WI38 (cell line): ENCODE measurements at regions not wholly inside any gene's neighbourhood (a gene's known extent, or its start where the extent isn't known, plus 50 kb on each side); places are given as distances from the start of the nearest gene placed in this dataset.

Source experiments
- H3K4me3 ChIP-seq: 2 replicates; pipeline ENCODE4 v1.5.1; 2011; ENCODE audit warnings: low read depth, mild to moderate bottlenecking, control low read depth, low read length
- CTCF ChIP-seq: IDR thresholded peaks from 2 replicates; pipeline ENCODE4 v1.5.1; 2012; ENCODE audit warnings: low read depth, mild to moderate bottlenecking, control low read depth, low read length

GRCh38 chr4:187175197-187175596 is 451.5 kb upstream of the FAT1 start:
- H3K4me3 ChIP-seq, result no peak overlapping the region
- TF ChIP-seq CTCF, result no peak; the same call in 1 of the 2 replicates

GRCh38 chr4:187176261-187176910 is 452.7 kb upstream of the FAT1 start:
- TF ChIP-seq CTCF, result no peak
- peak overlapping the region; percentile 56 for H3K4me3 ChIP-seq

- TF ChIP-seq CTCF, result no peak
- no peak overlapping the region for H3K4me3 ChIP-seq
Measured at GRCh38 chr4:187178084-187178483, 454.4 kb upstream of the FAT1 start.

- no peak for TF ChIP-seq CTCF
- no peak overlapping the region for H3K4me3 ChIP-seq
Measured at GRCh38 chr4:187178587-187178986, 454.9 kb upstream of the FAT1 start.

- H3K4me3 ChIP-seq, result no peak overlapping the region
- TF ChIP-seq CTCF, result no peak
Measured at GRCh38 chr4:187179086-187180058, 455.7 kb upstream of the FAT1 start.

GRCh38 chr4:187181054-187181453 is 457.4 kb upstream of the FAT1 start:
- no peak for TF ChIP-seq CTCF
- H3K4me3 ChIP-seq, result no peak overlapping the region

- no peak overlapping the region for H3K4me3 ChIP-seq
- no peak for TF ChIP-seq CTCF
Measured at GRCh38 chr4:187183346-187183745, 459.7 kb upstream of the FAT1 start.
